PC-3 (cell line): ENCODE measurements at regions not wholly inside any gene's neighbourhood (a gene's known extent, or its start where the extent isn't known, plus 50 kb on each side); places are given as distances from the start of the nearest gene placed in this dataset.

Experiments used
- ATAC-seq: fragments of 200-7000 bp; cut with Tn5 transposase; 2 replicates; pipeline ENCODE4 v1.9.1; 2020; ENCODE audit warnings: mild to moderate bottlenecking, moderate library complexity
- BruUV-seq: library from RNA; stranded (reverse); fragments of 400-500 nt; replicated peaks from 2 replicates; lab custom pipeline; 2021; lab: Mats Ljungman, UMichigan
- CTCF ChIA-PET: fragments of 300-600 bp; sonication (Branson Sonifier 250); formaldehyde crosslinking; loops from one replicate; lab custom pipeline; 2022; ENCODE audit warnings: antibody characterized with exemption; lab: Charles Lee
- POLR2A ChIA-PET: fragments of 300-600 bp; sonication (Branson Sonifier 250); formaldehyde crosslinking; loops from one replicate; lab custom pipeline; 2022; ENCODE audit warnings: antibody characterized with exemption; ENCODE audit not compliant: unreplicated experiment; lab: Charles Lee
- DNase-seq: peaks from one replicate; pipeline ENCODE4 v3.0.0-alpha.2; 2015
- H2AFZ ChIP-seq: fragments of 300-600 bp; sonication (generic); 2 replicates; pipeline ENCODE4 v1.6.0; 2016; ENCODE audit warnings: antibody characterized with exemption, low read length
- H3F3A ChIP-seq: fragments of 300-600 bp; sonication (generic); one replicate; pipeline ENCODE4 v1.6.0; 2017; ENCODE audit warnings: antibody characterized with exemption, low read length, control low read depth, mild to moderate bottlenecking; ENCODE audit not compliant: unreplicated experiment
- H3K27ac ChIP-seq: fragments of 300-600 bp; sonication (generic); 2 replicates; pipeline ENCODE4 v1.5.1; 2016; ENCODE audit warnings: mild to moderate bottlenecking, low read length
- H3K27me3 ChIP-seq: fragments of 300-600 bp; sonication (generic); 2 replicates; pipeline ENCODE4 v1.6.1; 2016; ENCODE audit warnings: low read length, mixed read lengths
- H3K36me3 ChIP-seq: fragments of 300-600 bp; sonication (generic); 2 replicates; pipeline ENCODE4 v1.6.1; 2016; ENCODE audit warnings: low read depth, mixed run types, low read length, mixed read lengths
- H3K4me1 ChIP-seq: fragments of 300-600 bp; sonication (generic); 2 replicates; pipeline ENCODE4 v1.5.1; 2016; ENCODE audit warnings: low read length; ENCODE audit not compliant: insufficient read depth
- H3K4me2 ChIP-seq: fragments of 300-600 bp; sonication (generic); 2 replicates; pipeline ENCODE4 v1.6.0; 2016; ENCODE audit warnings: low read length
- H3K4me3 ChIP-seq: fragments of 300-600 bp; sonication (generic); 2 replicates; pipeline ENCODE4 v1.5.1; 2016; ENCODE audit warnings: mild to moderate bottlenecking, low read length, mixed read lengths
- H3K79me2 ChIP-seq: fragments of 300-600 bp; sonication (generic); 2 replicates; pipeline ENCODE4 v1.6.1; 2017; ENCODE audit warnings: low read length, mixed read lengths
- H3K9ac ChIP-seq: fragments of 300-600 bp; sonication (generic); 2 replicates; pipeline ENCODE4 v1.6.0; 2016; ENCODE audit warnings: mild to moderate bottlenecking, low read length
- H3K9me2 ChIP-seq: fragments of 300-600 bp; sonication (generic); replicated peaks from 2 replicates; pipeline ENCODE4 v1.6.1; 2016; ENCODE audit warnings: mixed run types, low read length, mixed read lengths
- H3K9me3 ChIP-seq: fragments of 300-600 bp; sonication (generic); 2 replicates; pipeline ENCODE4 v1.6.1; 2016; ENCODE audit warnings: low read length, mixed read lengths
- H4K20me1 ChIP-seq: fragments of 300-600 bp; sonication (generic); 2 replicates; pipeline ENCODE4 v1.6.1; 2016; ENCODE audit warnings: low read length, mixed read lengths
- CTCF ChIP-seq: fragments of 300-600 bp; sonication (generic); conservative IDR thresholded peaks from 2 replicates; pipeline ENCODE4 v1.5.1; 2017; ENCODE audit warnings: antibody characterized with exemption, low read depth, mild to moderate bottlenecking, low read length
- EZH2 ChIP-seq: fragments of 300-600 bp; sonication (generic); IDR thresholded peaks from one replicate; pipeline ENCODE4 v1.6.1; 2017; ENCODE audit warnings: antibody characterized with exemption, mild to moderate bottlenecking, low read length; ENCODE audit not compliant: unreplicated experiment
- EZH2phosphoT487 ChIP-seq: fragments of 300-600 bp; sonication (generic); IDR thresholded peaks from 2 replicates; pipeline ENCODE4 v1.6.1; 2018; ENCODE audit warnings: mild to moderate bottlenecking, antibody characterized with exemption, low read length, borderline replicate concordance
- intact Hi-C: fragments of 100-400 bp; cut with micrococcal nuclease; formaldehyde crosslinking; loops from 2 replicates; pipeline ENCODE4 v1.9.0; 2023

- Histone ChIP-seq H3K79me2 (no peaks in the 10 kb centered on the region), H3K4me1 (no peaks in the 10 kb centered on the region), H3K9me2 (no peaks in the 10 kb centered on the region), H3K27ac (no peak overlapping the region), H3K27me3 (peaks cover 23% of the 10 kb centered on the region; the same call in 1 of the 2 replicates), H3K9ac (no peak overlapping the region), H3K36me3 (no peaks in the 10 kb centered on the region), H3K9me3 (no peaks in the 10 kb centered on the region), H3K4me3 (no peak overlapping the region), H4K20me1 (no peaks in the 10 kb centered on the region), H3F3A (no peaks in the 10 kb centered on the region), H3K4me2 (no peak overlapping the region), H2AFZ (no peak overlapping the region)
- DNase-seq (no peak), ATAC-seq (no peak)
- no TSS peak for BruUV-seq
- CTCF ChIA-PET: no interaction called here
- TF ChIP-seq EZH2 (no peak), EZH2phosphoT487 (no peak), CTCF (no peak)
- POLR2A ChIA-PET: no interaction called here
- intact Hi-C loops: no loop called here
Observed at GRCh38 chr2:217727801-217728200, 275.0 kb downstream of the TNS1 start.

- Histone ChIP-seq H3K4me3 (no peak overlapping the region), H3F3A (no peaks in the 10 kb centered on the region), H3K27me3 (peaks cover 12% of the 10 kb centered on the region; the same call in 1 of the 2 replicates), H4K20me1 (no peaks in the 10 kb centered on the region), H3K9me3 (no peaks in the 10 kb centered on the region), H3K36me3 (no peaks in the 10 kb centered on the region), H3K27ac (no peak overlapping the region), H3K9ac (no peak overlapping the region), H3K79me2 (no peaks in the 10 kb centered on the region), H3K4me1 (no peaks in the 10 kb centered on the region), H3K9me2 (no peaks in the 10 kb centered on the region), H3K4me2 (no peak overlapping the region), H2AFZ (no peak overlapping the region)
- ChIA-PET CTCF (no interaction called here), POLR2A (no interaction called here)
- intact Hi-C loops: no loop called here
- TF ChIP-seq CTCF (no peak), EZH2phosphoT487 (no peak), EZH2 (no peak)
- DNase-seq (no peak), ATAC-seq (no peak)
- no TSS peak for BruUV-seq
Observed at GRCh38 chr2:217725409-217725808, 277.4 kb downstream of the TNS1 start.

- no peaks in the 10 kb centered on the region for H3K36me3 ChIP-seq
- H3K4me1 ChIP-seq: no peaks in the 10 kb centered on the region
- H3K4me3 ChIP-seq: no peak overlapping the region
- no peak overlapping the region for H3K27ac ChIP-seq
- no peak for DNase-seq
- no peaks in the 10 kb centered on the region for H4K20me1 ChIP-seq
- ChIA-PET CTCF (no interaction called here), POLR2A (no interaction called here)
- no TSS peak for BruUV-seq
- TF ChIP-seq EZH2: no peak
- no peak for TF ChIP-seq EZH2phosphoT487
- TF ChIP-seq CTCF: no peak
- no peaks in the 10 kb centered on the region for H3K9me2 ChIP-seq
- intact Hi-C loops: no loop called here
- no peak overlapping the region for H3K9ac ChIP-seq
- H3F3A ChIP-seq: no peaks in the 10 kb centered on the region
- no peak overlapping the region for H2AFZ ChIP-seq
- H3K4me2 ChIP-seq: no peak overlapping the region
- H3K9me3 ChIP-seq: no peaks in the 10 kb centered on the region
- peaks cover 12% of the 10 kb centered on the region; the same call in 1 of the 2 replicates for H3K27me3 ChIP-seq
- H3K79me2 ChIP-seq: no peaks in the 10 kb centered on the region
- ATAC-seq: no peak
Observed at GRCh38 chr2:217724471-217724870, 278.3 kb downstream of the TNS1 start.
